ENCODE measurements at regions not wholly inside any gene's neighbourhood (a gene's known extent, or its start where the extent isn't known, plus 50 kb on each side); places are given as distances from the start of the nearest gene placed in this dataset.

GRCh38 chr4:19776929-19777328, 474.8 kb upstream of the SLIT2 start:
- TF ChIP-seq, protein P1, sequence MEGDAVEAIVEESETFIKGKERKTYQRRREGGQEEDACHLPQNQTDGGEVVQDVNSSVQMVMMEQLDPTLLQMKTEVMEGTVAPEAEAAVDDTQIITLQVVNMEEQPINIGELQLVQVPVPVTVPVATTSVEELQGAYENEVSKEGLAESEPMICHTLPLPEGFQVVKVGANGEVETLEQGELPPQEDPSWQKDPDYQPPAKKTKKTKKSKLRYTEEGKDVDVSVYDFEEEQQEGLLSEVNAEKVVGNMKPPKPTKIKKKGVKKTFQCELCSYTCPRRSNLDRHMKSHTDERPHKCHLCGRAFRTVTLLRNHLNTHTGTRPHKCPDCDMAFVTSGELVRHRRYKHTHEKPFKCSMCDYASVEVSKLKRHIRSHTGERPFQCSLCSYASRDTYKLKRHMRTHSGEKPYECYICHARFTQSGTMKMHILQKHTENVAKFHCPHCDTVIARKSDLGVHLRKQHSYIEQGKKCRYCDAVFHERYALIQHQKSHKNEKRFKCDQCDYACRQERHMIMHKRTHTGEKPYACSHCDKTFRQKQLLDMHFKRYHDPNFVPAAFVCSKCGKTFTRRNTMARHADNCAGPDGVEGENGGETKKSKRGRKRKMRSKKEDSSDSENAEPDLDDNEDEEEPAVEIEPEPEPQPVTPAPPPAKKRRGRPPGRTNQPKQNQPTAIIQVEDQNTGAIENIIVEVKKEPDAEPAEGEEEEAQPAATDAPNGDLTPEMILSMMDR (IDR thresholded peaks at IDR 0.05; ENCODE audit: insufficient read depth, missing control alignments): no peak
- no peak for FAIRE-seq

DNA sequence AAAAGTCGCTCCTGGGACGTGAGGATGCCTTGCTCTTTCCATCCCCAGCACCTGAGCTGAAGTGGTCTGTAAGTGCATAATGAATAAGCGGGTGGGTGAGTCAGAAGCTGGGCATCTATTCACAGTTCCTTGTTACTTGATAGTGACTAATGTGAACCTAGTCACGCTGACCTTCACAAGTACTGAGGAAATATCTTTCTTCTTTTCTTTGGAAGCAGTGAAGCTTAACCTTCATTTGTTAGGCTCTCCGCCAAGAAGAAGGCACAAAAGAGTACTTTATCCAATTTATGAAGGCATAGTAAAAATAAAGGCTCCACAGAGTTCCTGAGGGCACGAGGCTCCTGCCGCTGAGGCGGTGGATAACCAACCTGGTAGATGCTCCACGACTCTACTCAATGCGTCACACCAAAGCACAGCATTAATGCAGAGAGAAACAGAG, 475.7 kb upstream of the SLIT2 start:
- TF ChIP-seq, protein P1 (IDR thresholded peaks at IDR 0.05; ENCODE audit: insufficient read depth, missing control alignments): no peak
- FAIRE-seq: no peak
- no peak for DNase-seq (ENCODE audit: insufficient read length, low spot score)

More at GRCh38 chr4:19776929-19777328, 474.8 kb upstream of the SLIT2 start:
- DNase-seq (ENCODE audit: insufficient read length, low spot score): no peak

GRCh38 chr4:19774690-19775256, 476.9 kb upstream of the SLIT2 start:
- TF ChIP-seq, protein P1 (IDR thresholded peaks at IDR 0.05; ENCODE audit: insufficient read depth, missing control alignments): no peak
- no peak for DNase-seq (ENCODE audit: insufficient read length, low spot score)

GRCh38 chr4:19772581-19772980, 479.1 kb upstream of the SLIT2 start:
- no peak for FAIRE-seq
- no peak for DNase-seq (ENCODE audit: insufficient read length, low spot score)
- TF ChIP-seq, protein P1 (IDR thresholded peaks at IDR 0.05; ENCODE audit: insufficient read depth, missing control alignments): no peak

More at GRCh38 chr4:19774690-19775256, 476.9 kb upstream of the SLIT2 start:
- no peak for FAIRE-seq

DNA sequence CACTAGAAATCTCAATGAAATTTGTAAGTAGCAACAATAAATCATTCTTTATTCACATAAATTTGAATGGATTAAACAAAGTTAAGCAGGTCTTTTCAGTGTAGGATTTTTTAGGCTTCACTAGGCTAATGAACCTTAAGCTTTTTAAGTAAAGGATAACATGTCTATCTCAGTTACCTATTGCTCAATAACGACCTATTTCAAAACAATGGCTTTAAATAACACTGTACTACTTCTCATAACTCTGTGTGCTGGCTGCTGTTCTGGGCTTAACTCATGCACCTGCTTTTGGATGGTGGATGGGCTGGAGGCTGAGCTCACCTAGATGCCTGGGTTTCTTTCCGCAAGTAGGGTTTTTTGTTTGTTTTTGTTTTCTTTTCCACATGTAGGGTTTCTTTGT, 495.0 kb upstream of the SLIT2 start:
- no peak for FAIRE-seq
- TF ChIP-seq, protein P1 (IDR thresholded peaks at IDR 0.05; ENCODE audit: insufficient read depth, missing control alignments): no peak
- no peak for DNase-seq (ENCODE audit: insufficient read length, low spot score)

DNA sequence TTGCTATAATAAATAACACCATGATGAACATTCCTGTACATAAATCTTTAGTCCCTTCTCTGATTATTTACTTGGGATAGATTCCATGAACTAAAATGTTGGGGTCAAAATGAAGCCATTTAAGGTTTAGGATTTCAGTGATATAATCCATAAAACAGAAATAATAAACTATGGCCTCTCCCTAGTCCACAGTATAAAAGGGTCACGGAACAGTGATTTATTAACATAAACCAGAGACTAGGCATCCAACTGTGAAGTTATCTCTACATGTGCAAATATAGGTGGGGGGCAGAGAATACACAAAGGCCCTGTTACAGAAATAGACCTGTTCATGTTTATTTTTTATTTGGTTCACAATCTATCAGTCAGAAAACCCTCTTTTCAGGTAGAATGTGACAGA, 499.1 kb upstream of the SLIT2 start:
- no peak for DNase-seq (ENCODE audit: insufficient read length, low spot score)
- TF ChIP-seq, protein P1 (IDR thresholded peaks at IDR 0.05; ENCODE audit: insufficient read depth, missing control alignments): no peak
- no peak for FAIRE-seq
